Small intestine (tissue), 7 donors: ENCODE measurements at regions not wholly inside any gene's neighbourhood (a gene's known extent, or its start where the extent isn't known, plus 50 kb on each side); places are given as distances from the start of the nearest gene placed in this dataset.

Experiments
- DNase-seq, 2 donors: peaks; one replicate each; pipeline versions ENCODE4 v3.0.0 to v3.0.0-alpha.2; 2013
- FAIRE-seq: peaks from 2 replicates; lab custom pipeline; 2012; peaks lifted over from hg19 to GRCh38; lab: Jason Lieb, UNC
- H3K27ac ChIP-seq, 3 donors: one replicate each; pipeline ENCODE4 v1.5.1; 2013; ENCODE audit warnings: low read length in 2 of 3, mild to moderate bottlenecking in 2 of 3, control low read depth in 1 of 3, inconsistent platforms in 1 of 3, low read depth in 1 of 3, moderate library complexity in 1 of 3
- H3K27me3 ChIP-seq, 3 donors: one replicate each; pipeline ENCODE4 v1.6.1; 2013; ENCODE audit warnings: low read length in 3 of 3, inconsistent platforms in 1 of 3; ENCODE audit not compliant: control insufficient read depth in 3 of 3, insufficient read depth in 3 of 3
- H3K36me3 ChIP-seq, 3 donors: one replicate each; pipeline ENCODE4 v1.6.1; 2013; ENCODE audit warnings: low read length in 3 of 3, inconsistent platforms in 1 of 3, low read depth in 1 of 3, mild to moderate bottlenecking in 1 of 3, moderate library complexity in 1 of 3; ENCODE audit not compliant: control insufficient read depth in 3 of 3, insufficient read depth in 2 of 3
- H3K4me1 ChIP-seq, 3 donors: one replicate each; pipeline ENCODE4 v1.6.1; 2013; ENCODE audit warnings: low read length in 2 of 3, inconsistent platforms in 1 of 3, low read depth in 1 of 3, mild to moderate bottlenecking in 1 of 3, moderate library complexity in 1 of 3; ENCODE audit not compliant: control insufficient read depth in 3 of 3, insufficient read depth in 2 of 3
- H3K4me3 ChIP-seq, 3 donors: one replicate each; pipeline ENCODE4 v1.5.1; 2013; ENCODE audit warnings: low read length in 3 of 3, control low read depth in 1 of 3, inconsistent platforms in 1 of 3, low read depth in 1 of 3, mild to moderate bottlenecking in 1 of 3, moderate library complexity in 1 of 3
- H3K9me3 ChIP-seq, 2 donors: one replicate each; pipeline ENCODE4 v1.6.1; 2013; ENCODE audit warnings: low read depth in 1 of 2, low read length in 1 of 2; ENCODE audit not compliant: control insufficient read depth in 2 of 2, insufficient read depth in 1 of 2
- WGBS, 3 donors: extraction: QIAGEN DNeasy Blood & Tissue Kit; methylation state at CpG; one replicate each; pipeline ENCODE4 v1.1.7; 2013; 5-methylcytosine and 5-hydroxymethylcytosine counted together
- donor health status: healthy with polysubstance abuse.
- donor health status: control.
- donor health status: control.
- donor health status: Bipolar disorder and iron deficiency.
- donor health status: healthy.

GRCh38 chr10:60681103-60681502, 97.2 kb upstream of the CDK1 start:
- Histone ChIP-seq H3K36me3 (peaks cover 0 to 2% (median 0%) of the 10 kb centered on the region in 3 donors), H3K27ac (no peak overlapping the region), H3K9me3 (peaks cover 0 to 18% of the 10 kb centered on the region in 2 donors), H3K4me3 (no peak overlapping the region), H3K27me3 (no peaks in the 10 kb centered on the region), H3K4me1 (no peaks in the 10 kb centered on the region)
- DNase-seq (peak in 1 of 2 donors; percentile 43), FAIRE-seq (no peak)
- WGBS, 3 donors, result 42 to 60% (median 46%) methylated on average over 2 of the region's 2 CpGs

GRCh38 chr10:60679388-60679990, 98.8 kb upstream of the CDK1 start:
- 80 to 85% (median 84%) methylated on average over 10 of the region's 10 CpGs for WGBS, 3 donors
- Histone ChIP-seq H3K27ac (no peak overlapping the region), H3K9me3 (peaks cover 0 to 18% of the 10 kb centered on the region in 2 donors), H3K36me3 (peaks cover 0 to 2% (median 0%) of the 10 kb centered on the region in 3 donors), H3K4me3 (no peak overlapping the region), H3K4me1 (no peaks in the 10 kb centered on the region), H3K27me3 (no peaks in the 10 kb centered on the region)
- FAIRE-seq, result no peak
- peak in 1 of 2 donors; percentile 5 for DNase-seq

GRCh38 chr10:60678978-60679377, 99.3 kb upstream of the CDK1 start:
- no peak for FAIRE-seq
- WGBS, 3 donors, result 92 to 97% (median 96%) methylated on average over 4 of the region's 4 CpGs
- H3K27ac ChIP-seq, result no peak overlapping the region

GRCh38 chr10:60677531-60678129, 100.6 kb upstream of the CDK1 start:
- H3K27ac ChIP-seq, result no peak overlapping the region
- no peaks in the 10 kb centered on the region for H3K4me1 ChIP-seq
- no peak overlapping the region for H3K4me3 ChIP-seq
- H3K27me3 ChIP-seq, result no peaks in the 10 kb centered on the region
- DNase-seq, result peak in 1 of 2 donors; percentile 33
- H3K9me3 ChIP-seq, result peaks cover 0 to 22% of the 10 kb centered on the region in 2 donors
- FAIRE-seq, result no peak
- peaks cover 0 to 2% (median 0%) of the 10 kb centered on the region in 3 donors for H3K36me3 ChIP-seq
- 63 to 81% (median 78%) methylated on average over 4 of the region's 4 CpGs for WGBS, 3 donors

More at GRCh38 chr10:60678978-60679377, 99.3 kb upstream of the CDK1 start:
- DNase-seq, result no peak
- H3K27me3 ChIP-seq, result no peaks in the 10 kb centered on the region
- H3K4me1 ChIP-seq, result no peaks in the 10 kb centered on the region
- no peak overlapping the region for H3K4me3 ChIP-seq
- peaks cover 0 to 22% of the 10 kb centered on the region in 2 donors for H3K9me3 ChIP-seq
- peaks cover 0 to 2% (median 0%) of the 10 kb centered on the region in 3 donors for H3K36me3 ChIP-seq

- Histone ChIP-seq H3K36me3 (no peaks in the 10 kb centered on the region), H3K9me3 (peaks cover 0 to 34% of the 10 kb centered on the region in 2 donors), H3K4me3 (no peak overlapping the region), H3K27ac (no peak overlapping the region), H3K27me3 (no peaks in the 10 kb centered on the region), H3K4me1 (no peaks in the 10 kb centered on the region)
- FAIRE-seq (no peak), DNase-seq (no peak)
Measured at GRCh38 chr10:60675236-60675635, 103.0 kb upstream of the CDK1 start.

GRCh38 chr10:60669501-60669900, 108.8 kb upstream of the CDK1 start:
- no peak overlapping the region for H3K27ac ChIP-seq
- FAIRE-seq, result no peak
- DNase-seq, result no peak
- no peaks in the 10 kb centered on the region for H3K27me3 ChIP-seq
- 83 to 93% (median 90%) methylated on average over 1 of the region's 1 CpG for WGBS, 3 donors
- H3K36me3 ChIP-seq, result no peaks in the 10 kb centered on the region
- no peak overlapping the region for H3K4me3 ChIP-seq
- H3K9me3 ChIP-seq, result peaks cover 0 to 19% of the 10 kb centered on the region in 2 donors
- H3K4me1 ChIP-seq, result no peaks in the 10 kb centered on the region

- Histone ChIP-seq H3K9me3 (peaks cover 0 to 2% of the 10 kb centered on the region in 2 donors), H3K4me3 (no peak overlapping the region), H3K27me3 (no peaks in the 10 kb centered on the region), H3K4me1 (no peaks in the 10 kb centered on the region), H3K36me3 (no peaks in the 10 kb centered on the region), H3K27ac (no peak overlapping the region)
- FAIRE-seq, result no peak
- no peak for DNase-seq
- WGBS, 3 donors, result 70 to 83% (median 83%) methylated on average over 2 of the region's 2 CpGs
Measured at GRCh38 chr10:60666221-60666620, 112.1 kb upstream of the CDK1 start.

GRCh38 chr10:60664859-60665258, 113.4 kb upstream of the CDK1 start:
- no peaks in the 10 kb centered on the region for H3K27me3 ChIP-seq
- no peak for DNase-seq
- no peaks in the 10 kb centered on the region for H3K36me3 ChIP-seq
- 59 to 91% (median 71%) methylated on average over 4 of the region's 4 CpGs for WGBS, 3 donors
- H3K9me3 ChIP-seq, result no peaks in the 10 kb centered on the region
- H3K4me3 ChIP-seq, result no peak overlapping the region
- H3K27ac ChIP-seq, result no peak overlapping the region
- FAIRE-seq, result no peak
- no peaks in the 10 kb centered on the region for H3K4me1 ChIP-seq
